ENCODE measurements at regions not wholly inside any gene's neighbourhood (a gene's known extent, or its start where the extent isn't known, plus 50 kb on each side); places are given as distances from the start of the nearest gene placed in this dataset.

DNA sequence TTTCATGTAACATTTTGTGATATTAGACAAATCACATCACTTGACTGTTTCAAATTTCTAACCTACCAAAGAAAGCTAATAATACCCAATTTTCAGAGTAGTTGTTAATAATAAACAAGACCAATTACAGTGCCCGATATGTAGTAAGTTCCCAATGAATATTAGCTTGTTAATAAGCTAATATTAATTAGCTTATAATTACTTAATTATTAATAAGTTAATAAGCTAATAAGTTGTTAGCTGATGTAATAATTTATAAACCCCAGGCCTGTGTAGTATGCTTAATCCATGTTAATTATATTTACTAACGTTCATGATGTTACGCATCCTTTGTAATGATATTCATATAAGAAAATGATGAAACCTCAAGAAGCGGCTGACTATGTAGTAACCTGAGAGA is 643.8 kb upstream of the KIRREL3 start:
- TF ChIP-seq POLR2AphosphoS5 (IDR thresholded peaks at IDR 0.05; ENCODE audit: low read depth, low read length) (no peak), POLR2A (IDR thresholded peaks at IDR 0.05; ENCODE audit: low read depth, low read length) (no peak), TAF1 (IDR thresholded peaks at IDR 0.05; ENCODE audit: borderline replicate concordance, low read depth, low read length) (no peak)
